ENCODE measurements at regions not wholly inside any gene's neighbourhood (a gene's known extent, or its start where the extent isn't known, plus 50 kb on each side); places are given as distances from the start of the nearest gene placed in this dataset.

DNA sequence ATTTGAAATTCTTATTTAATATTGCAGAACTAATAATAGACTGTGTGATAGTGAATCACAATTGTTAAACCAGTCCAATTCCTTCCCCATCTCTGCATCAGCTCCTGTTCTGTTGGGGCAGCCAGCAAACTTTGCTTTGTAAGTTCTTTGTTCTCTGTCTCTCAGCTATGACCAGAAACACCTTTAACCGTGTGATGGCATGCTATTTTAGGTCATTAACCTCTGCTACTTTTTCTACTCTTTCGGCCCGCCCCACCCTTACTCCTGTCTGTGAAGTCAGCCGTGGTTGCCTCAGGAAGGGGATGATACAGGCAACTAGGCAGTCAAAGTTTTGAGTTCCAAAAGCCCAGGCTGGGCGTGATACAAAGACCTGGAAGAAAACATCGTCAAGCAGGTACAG, 51.3 kb upstream of the EGFL6 start:
- DNase-seq = peak in 3 of 42 donors; percentile 4 to 35 (median 8)
- intact Hi-C loops (cut with DNase I) = no loop called here

GRCh38 chrX:13515211-13515930, 54.0 kb upstream of the EGFL6 start:
- no peak for DNase-seq
- intact Hi-C loops (cut with DNase I) = no loop called here

DNA sequence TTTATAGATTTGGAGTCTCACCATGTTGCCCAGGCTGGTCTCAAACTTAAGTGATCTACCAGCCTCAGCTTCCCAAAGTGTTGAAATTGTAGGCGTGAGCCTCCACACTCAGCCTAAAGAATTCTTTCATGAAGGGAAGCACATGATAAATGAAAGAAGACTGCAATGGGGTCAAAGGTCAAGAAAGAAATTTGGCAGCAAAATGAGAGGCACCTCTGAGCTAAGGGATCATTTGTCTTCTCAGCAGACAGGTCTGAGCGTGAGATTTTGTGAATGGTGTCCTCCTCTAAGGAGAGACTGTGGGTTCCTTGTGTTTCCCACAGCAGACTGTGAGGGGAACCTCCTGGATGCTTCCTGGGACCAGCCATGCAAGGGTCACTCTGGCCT, 57.5 kb upstream of the EGFL6 start:
- intact Hi-C loops (cut with DNase I) = no loop called here
- no peak for DNase-seq

GRCh38 chrX:13511241-13511943, 58.0 kb upstream of the EGFL6 start:
- DNase-seq = no peak
- intact Hi-C loops (cut with DNase I) = no loop called here

DNA sequence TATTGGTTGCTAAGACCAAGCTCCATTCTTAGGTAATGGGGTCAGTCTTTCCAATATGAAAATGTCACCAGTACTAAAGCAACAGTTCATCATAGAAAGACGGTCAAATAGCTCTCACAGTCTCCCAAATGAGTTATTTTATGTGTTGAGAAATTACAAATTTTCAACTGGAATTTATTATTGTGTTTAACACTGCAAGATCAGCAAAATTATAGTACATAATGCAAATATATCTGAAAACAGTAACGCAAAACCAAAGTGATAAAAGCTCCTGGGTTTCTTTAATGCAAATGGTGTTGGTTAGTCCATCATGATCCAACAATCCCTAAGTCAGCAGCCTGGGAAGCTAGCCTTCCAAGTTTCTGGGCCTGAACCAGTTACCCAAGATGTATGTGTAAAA, 61.5 kb upstream of the EGFL6 start:
- no peak for DNase-seq
- intact Hi-C loops (cut with DNase I) = loop anchor here (2.0 to 5.0 kb wide), 2 partner anchors 139 to 525 kb away; no protein-coding TSS in a partner anchor

DNA sequence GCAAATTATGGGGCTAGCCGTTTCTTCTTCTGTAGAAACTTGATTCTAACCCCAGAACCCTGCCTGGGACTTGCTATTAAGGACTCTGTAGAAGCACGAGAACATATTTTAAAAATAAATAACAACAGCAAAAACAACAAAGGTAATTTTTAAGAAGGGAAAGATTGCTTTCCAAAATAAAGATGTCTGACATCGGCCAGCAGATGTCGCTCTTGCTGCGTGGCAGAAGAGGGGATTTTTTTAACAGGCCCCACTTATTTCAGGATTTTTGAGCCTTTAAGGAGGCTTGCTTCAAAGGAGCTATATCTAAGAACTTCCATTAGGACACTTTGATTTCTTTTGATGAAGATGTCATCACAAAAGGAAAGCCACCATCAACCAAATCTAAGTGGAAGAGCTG, 62.8 kb upstream of the EGFL6 start:
- intact Hi-C loops (cut with DNase I) = loop anchor here (2.0 to 5.0 kb wide), 2 partner anchors 141 to 526 kb away; no protein-coding TSS in a partner anchor
- peak in 37 of 42 donors; percentile 5 to 72 (median 46) for DNase-seq

DNA sequence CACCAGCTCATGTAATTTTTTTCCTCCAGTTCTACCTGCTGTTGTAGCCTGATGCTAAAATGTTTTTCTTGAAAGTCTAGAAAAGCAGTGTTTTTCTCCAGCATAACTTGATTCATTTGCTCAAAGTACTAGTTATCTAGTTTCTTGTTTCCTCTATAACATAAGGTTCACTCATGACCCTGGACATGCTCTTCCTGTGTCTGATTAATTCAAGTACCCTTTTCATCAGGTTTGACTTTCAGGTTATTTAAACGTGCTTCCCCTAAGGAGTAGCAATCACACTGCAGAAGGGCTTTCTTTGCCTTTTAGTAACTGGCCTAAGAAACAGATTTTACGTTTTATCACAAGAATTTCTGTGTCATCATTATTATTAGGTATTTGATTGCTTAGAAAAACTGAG, 66.8 kb upstream of the EGFL6 start:
- intact Hi-C loops (cut with DNase I) = no loop called here

DNA sequence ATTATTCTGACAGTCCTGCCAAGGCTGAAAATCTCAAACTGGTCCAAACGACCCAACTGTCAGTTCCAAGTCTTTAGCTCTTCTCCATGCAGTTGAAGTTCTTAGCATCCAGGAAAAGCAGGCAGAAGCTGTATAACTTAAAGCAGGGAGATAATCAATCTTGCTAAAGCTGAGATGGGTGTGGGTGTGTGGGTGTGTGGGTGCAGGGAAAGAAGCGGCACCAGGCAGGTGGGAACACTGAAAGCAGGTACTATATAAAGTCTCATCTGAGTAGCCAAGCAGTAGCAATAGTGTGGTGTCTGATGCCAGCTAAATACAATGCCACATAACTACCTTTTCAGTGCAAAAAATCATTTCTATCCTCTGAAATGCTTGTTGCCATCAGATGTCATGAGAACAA, 69.7 kb upstream of the EGFL6 start:
- DNase-seq = peak in 35 of 42 donors; percentile 3 to 77 (median 44)
- intact Hi-C loops (cut with DNase I) = no loop called here

More for the DNA sequence above, 66.8 kb upstream of the EGFL6 start:
- no peak for DNase-seq

- no peak for DNase-seq
- intact Hi-C loops (cut with DNase I) = no loop called here
Observed at GRCh38 chrX:13498238-13498637, 71.2 kb upstream of the EGFL6 start.

GRCh38 chrX:13495232-13495631, 74.2 kb upstream of the EGFL6 start:
- DNase-seq = no peak

GRCh38 chrX:13494562-13494961, 74.8 kb upstream of the EGFL6 start:
- DNase-seq = no peak
- intact Hi-C loops (cut with DNase I) = no loop called here

More at GRCh38 chrX:13495232-13495631, 74.2 kb upstream of the EGFL6 start:
- intact Hi-C loops (cut with DNase I) = no loop called here

DNA sequence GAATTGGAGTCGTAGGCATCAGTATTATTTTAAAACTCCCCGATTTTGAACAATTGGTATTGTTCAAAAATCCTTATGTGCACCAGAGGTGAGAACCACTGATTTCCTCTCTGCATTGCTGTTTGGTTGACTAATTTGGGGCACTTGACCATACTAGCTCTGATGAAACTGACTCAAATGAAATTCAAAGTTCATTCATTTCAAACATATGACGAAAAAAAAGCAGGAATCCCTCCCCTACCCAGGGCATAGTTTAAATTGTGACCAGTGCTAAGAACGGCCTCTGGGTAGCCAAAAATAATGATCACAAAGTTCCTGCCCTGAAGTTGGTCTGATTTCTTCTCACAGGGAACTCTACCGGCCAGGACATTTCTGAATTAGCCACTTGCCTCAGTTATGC, 75.7 kb upstream of the EGFL6 start:
- DNase-seq = no peak
- intact Hi-C loops (cut with DNase I) = no loop called here

DNA sequence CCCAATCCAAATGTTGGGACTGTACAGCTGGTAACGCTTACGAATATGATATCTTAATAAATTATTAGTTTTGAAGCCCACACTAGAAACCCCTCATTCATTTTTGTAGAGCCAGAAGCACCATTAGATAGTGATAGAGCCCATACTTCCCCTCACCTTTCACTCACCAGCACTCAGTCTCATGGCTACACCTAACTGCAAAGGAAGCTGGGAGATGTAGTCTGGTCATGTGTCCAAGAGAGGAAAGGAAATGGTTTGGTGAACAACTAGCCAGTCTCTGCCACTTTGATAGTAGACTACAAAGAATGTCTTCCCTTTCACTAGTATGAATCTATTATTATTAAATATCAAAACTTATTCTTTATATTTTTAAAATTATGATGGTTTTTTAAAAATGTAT, 77.1 kb upstream of the EGFL6 start:
- intact Hi-C loops (cut with DNase I) = no loop called here
- no peak for DNase-seq

- no peak for DNase-seq
- intact Hi-C loops (cut with DNase I) = no loop called here
Observed at GRCh38 chrX:13491061-13491460, 78.3 kb upstream of the EGFL6 start.

DNA sequence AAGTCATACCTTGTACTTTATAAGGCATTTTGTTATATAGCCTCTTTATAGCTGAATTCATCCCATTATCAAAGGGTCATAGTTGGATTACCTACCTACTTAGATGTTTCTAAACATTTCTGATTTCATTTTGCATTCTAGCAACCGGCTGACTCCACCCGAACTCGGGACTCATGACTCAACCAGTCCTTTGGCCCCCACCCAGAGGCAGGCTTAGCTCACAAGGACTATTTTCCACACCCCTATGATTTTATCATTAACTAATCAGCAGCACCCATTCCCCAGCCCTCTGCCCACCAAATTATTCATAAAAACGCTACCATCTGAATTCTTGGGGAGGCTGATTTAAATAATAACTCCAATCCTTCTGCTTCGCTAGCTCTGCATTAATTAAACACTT, 79.9 kb upstream of the EGFL6 start:
- peak in 1 of 42 donors; percentile 11 for DNase-seq

DNA sequence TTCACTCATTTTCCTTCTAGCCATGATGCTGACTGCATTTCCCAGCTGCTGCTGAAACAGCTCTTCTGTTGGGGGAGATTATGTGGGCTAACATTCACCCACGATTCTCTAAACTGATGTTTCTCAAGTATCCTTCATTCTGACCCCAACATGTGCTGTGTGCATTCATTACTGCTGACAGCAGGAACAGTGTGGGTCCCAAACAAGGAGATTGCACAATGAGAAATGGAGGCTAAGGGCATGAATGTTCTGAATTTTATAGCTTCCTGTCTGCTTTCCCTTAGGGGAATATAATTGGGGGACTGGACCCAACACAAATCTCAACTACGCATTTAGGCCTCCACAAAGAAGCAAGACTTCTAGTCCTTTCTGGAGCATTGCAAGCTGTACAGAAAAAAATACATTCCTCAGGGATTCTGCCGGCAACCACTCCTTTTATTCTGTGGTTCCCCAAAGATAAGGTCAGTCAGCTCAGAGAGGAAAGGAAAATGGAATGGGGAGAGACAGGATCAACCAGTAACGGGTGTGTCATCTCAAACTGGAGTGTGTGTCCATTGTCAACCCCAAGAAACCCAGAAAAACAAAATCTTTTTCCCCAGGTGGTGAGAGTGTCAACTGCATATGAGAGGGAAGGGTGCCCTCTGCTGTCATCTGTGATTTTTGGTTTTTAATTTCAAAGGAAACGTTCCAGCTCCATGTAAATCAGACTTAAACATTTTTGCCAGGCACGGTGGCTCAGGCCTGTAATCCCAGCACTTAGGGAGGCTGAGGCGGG, 81.5 kb upstream of the EGFL6 start:
- intact Hi-C loops (cut with DNase I) = loop anchor here (10.0 kb wide), 1 partner anchor 513 kb away; the partner anchor contains the start of gene TMSB4X
- DNase-seq = peak in 31 of 42 donors; percentile 11 to 77 (median 42)

More for the DNA sequence above, 79.9 kb upstream of the EGFL6 start:
- intact Hi-C loops (cut with DNase I) = loop anchor here (10.0 kb wide), 1 partner anchor 515 kb away; the partner anchor contains the start of gene TMSB4X

- DNase-seq = no peak
- intact Hi-C loops (cut with DNase I) = loop anchor here (10.0 kb wide), 1 partner anchor 510 kb away; the partner anchor contains the start of gene TMSB4X
Observed at GRCh38 chrX:13485167-13485566, 84.2 kb upstream of the EGFL6 start.

DNA sequence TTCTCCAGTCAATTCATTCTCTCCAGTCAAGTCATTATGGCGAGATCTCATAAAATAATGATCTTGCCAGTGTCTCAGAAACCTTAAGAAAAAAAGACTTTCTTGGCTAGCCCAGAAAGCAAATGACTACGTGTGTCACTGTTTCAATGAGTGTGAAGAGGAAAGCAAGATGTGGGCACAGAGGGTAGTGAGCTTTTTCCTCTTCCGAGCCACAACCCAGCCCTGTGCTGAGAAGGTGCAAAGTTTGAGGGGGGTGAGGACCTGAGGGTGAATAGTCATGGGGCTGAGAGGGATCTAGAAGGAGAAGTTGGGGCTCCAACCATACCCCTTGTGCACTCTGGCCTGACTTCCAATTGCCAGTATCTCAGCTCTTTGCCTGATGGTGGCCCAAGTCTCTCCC, 85.6 kb upstream of the EGFL6 start:
- DNase-seq = no peak
- intact Hi-C loops (cut with DNase I) = loop anchor here (10.0 kb wide), 1 partner anchor 509 kb away; the partner anchor contains the start of gene TMSB4X

- intact Hi-C loops (cut with DNase I) = loop anchor here (10.0 kb wide), 1 partner anchor 508 kb away; the partner anchor contains the start of gene TMSB4X
- DNase-seq = no peak
Observed at GRCh38 chrX:13482746-13483541, 86.5 kb upstream of the EGFL6 start.
